ENCODE measurements at regions not wholly inside any gene's neighbourhood (a gene's known extent, or its start where the extent isn't known, plus 50 kb on each side); places are given as distances from the start of the nearest gene placed in this dataset.

DNA sequence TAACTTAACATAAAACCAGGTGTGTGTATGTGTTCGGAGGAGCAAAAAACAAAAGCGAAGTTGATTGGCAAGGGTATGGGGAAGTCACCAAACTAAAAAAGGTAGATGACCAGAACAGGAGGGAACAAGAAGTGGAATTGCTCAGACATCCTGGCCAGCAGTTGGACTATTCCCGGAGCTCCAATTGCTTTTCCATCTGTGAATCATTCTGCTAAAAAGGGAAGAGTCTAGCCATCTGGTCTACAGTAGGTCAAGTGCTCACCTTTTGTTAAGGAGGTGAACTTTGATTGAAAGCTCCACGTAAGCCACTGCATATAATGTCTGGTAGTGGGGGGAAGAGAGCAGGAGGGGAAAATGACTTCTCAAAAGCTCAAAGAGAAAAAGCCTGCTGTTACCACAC, 50.0 kb upstream of the BET1 start:
- no peaks in the 10 kb centered on the region for H4K20me1 ChIP-seq (replicated peaks; ENCODE audit: control insufficient read depth, extremely low read depth, insufficient read depth, low read length)
- H3K9me3 ChIP-seq (replicated peaks; ENCODE audit: control insufficient read depth, insufficient read depth, low read length): no peaks in the 10 kb centered on the region
- TF ChIP-seq, protein P1, sequence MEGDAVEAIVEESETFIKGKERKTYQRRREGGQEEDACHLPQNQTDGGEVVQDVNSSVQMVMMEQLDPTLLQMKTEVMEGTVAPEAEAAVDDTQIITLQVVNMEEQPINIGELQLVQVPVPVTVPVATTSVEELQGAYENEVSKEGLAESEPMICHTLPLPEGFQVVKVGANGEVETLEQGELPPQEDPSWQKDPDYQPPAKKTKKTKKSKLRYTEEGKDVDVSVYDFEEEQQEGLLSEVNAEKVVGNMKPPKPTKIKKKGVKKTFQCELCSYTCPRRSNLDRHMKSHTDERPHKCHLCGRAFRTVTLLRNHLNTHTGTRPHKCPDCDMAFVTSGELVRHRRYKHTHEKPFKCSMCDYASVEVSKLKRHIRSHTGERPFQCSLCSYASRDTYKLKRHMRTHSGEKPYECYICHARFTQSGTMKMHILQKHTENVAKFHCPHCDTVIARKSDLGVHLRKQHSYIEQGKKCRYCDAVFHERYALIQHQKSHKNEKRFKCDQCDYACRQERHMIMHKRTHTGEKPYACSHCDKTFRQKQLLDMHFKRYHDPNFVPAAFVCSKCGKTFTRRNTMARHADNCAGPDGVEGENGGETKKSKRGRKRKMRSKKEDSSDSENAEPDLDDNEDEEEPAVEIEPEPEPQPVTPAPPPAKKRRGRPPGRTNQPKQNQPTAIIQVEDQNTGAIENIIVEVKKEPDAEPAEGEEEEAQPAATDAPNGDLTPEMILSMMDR (IDR thresholded peaks at IDR 0.05; ENCODE audit: extremely low read depth in 1 of 2, insufficient read depth in 1 of 2, low read depth in 1 of 2, low read length in 2 of 2): no peak
- no peak for TF ChIP-seq POLR2A (IDR thresholded peaks at IDR 0.05; ENCODE audit: low read depth, low read length)
- no peak for TF ChIP-seq EZH2 (IDR thresholded peaks at IDR 0.05; ENCODE audit: borderline replicate concordance, low read depth, low read length, severe bottlenecking)
- TF ChIP-seq GATA2 (IDR thresholded peaks at IDR 0.05; ENCODE audit: insufficient read depth, insufficient read length, low read depth, low read length): no peak
- no peak for TF ChIP-seq POLR2AphosphoS5 (IDR thresholded peaks at IDR 0.05; ENCODE audit: insufficient read depth, low read depth, low read length)
- TF ChIP-seq, protein P2, sequence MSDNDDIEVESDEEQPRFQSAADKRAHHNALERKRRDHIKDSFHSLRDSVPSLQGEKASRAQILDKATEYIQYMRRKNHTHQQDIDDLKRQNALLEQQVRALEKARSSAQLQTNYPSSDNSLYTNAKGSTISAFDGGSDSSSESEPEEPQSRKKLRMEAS (IDR thresholded peaks at IDR 0.05; ENCODE audit: insufficient read depth, insufficient read length): no peak
- TF ChIP-seq MYC (IDR thresholded peaks at IDR 0.05; ENCODE audit: low read depth, low read length): no peak
- no peak for TF ChIP-seq FOS (IDR thresholded peaks at IDR 0.05; ENCODE audit: borderline replicate concordance, insufficient read depth, low read length)
- TF ChIP-seq JUN (IDR thresholded peaks at IDR 0.05; ENCODE audit: borderline replicate concordance, insufficient read depth, insufficient read length, low read depth): no peak
- dilution Hi-C loops (cut with MboI; ENCODE audit: extremely low pct_ligation_motif_present, low sequenced_read_pairs) (no loop called here), intact Hi-C loops (cut with micrococcal nuclease) (no loop called here)
- BruUV-seq (replicated peaks): no TSS peak
- no peak for FAIRE-seq
- no peak overlapping the region for H3K4me2 ChIP-seq (ENCODE audit: insufficient read depth, low read length)
- H3K27me3 ChIP-seq (ENCODE audit: control insufficient read depth in 2 of 2, insufficient read depth in 2 of 2, low read length in 2 of 2): peaks cover 62 to 93% of the 10 kb centered on the region in 2 experiments
- no peaks in the 10 kb centered on the region for H3K9me1 ChIP-seq (replicated peaks; ENCODE audit: control insufficient read depth, extremely low read depth, insufficient read depth, low read length)
- H3K79me2 ChIP-seq (ENCODE audit: control insufficient read depth, insufficient read depth, low read length): no peaks in the 10 kb centered on the region
- no peaks in the 10 kb centered on the region for H3K4me1 ChIP-seq (ENCODE audit: control insufficient read depth, extremely low read depth, insufficient read depth, low read length)
- DNase-seq (ENCODE audit: low read depth, low spot score): no peak
- ChIA-PET CTCF (interaction anchor here (0.8 to 3.0 kb wide), 2 partner anchors 9 to 14 kb away, joined by 3 to 11 read pairs; no protein-coding TSS in a partner anchor), POLR2A (interaction anchor here (0.6 kb wide), 1 partner anchor 59 kb away, joined by 3 read pairs; no protein-coding TSS in a partner anchor)
- H2AFZ ChIP-seq (ENCODE audit: low read depth, low read length): no peak overlapping the region
- H3K9ac ChIP-seq (replicated peaks; ENCODE audit: extremely low read depth, insufficient read depth, low read length): no peak overlapping the region
- H3K27ac ChIP-seq (ENCODE audit: insufficient read depth, low read depth, low read length): no peak overlapping the region
- H3K4me3 ChIP-seq (replicated peaks in 1 of 3; ENCODE audit: insufficient read depth in 1 of 3, low read depth in 1 of 3, low read length in 3 of 3): no peak overlapping the region
- H3K36me3 ChIP-seq (ENCODE audit: control insufficient read depth in 2 of 2, extremely low read depth in 1 of 2, insufficient read depth in 2 of 2, low read length in 2 of 2): no peaks in the 10 kb centered on the region
